ENCODE measurements at regions not wholly inside any gene's neighbourhood (a gene's known extent, or its start where the extent isn't known, plus 50 kb on each side); places are given as distances from the start of the nearest gene placed in this dataset.

DNA sequence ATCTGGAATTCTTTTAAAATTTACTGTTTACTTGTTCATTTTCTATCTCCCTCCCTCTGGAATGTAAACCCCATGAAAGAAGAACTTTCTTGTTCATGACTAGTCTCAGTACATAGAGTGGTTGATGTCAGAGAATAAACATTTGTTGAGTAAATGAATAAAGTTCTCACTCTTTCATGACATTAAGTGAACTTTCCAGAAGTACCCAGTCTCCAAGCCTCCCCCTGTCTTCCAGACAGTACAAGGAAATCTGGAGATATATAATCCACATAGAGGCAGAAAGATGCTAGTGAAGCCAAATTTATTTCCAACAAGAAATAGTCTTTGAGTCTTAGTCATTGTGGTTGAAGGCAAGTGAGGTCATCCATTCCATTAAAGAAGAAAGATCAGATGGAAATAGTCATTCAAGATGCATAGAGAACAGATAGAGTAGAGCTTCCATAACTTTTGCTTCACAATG is 71.5 kb upstream of the GALNT15 start:
- no peak for TF ChIP-seq CTCF (IDR thresholded peaks at IDR 0.05)
- TF ChIP-seq ZFX (IDR thresholded peaks at IDR 0.05; ENCODE audit: borderline replicate concordance) = no peak

Measured in 22Rv1 (cell line).